AG09319 (cell line): ENCODE measurements at regions not wholly inside any gene's neighbourhood (a gene's known extent, or its start where the extent isn't known, plus 50 kb on each side); places are given as distances from the start of the nearest gene placed in this dataset.
"Not testable (repeated sequence)": the region's sequence is repeated elsewhere in the genome, so short reads cannot be mapped to it uniquely, and the experiment has no call there.

Source experiments
- DNase-seq: peaks from one replicate; pipeline ENCODE4 v3.0.0-alpha.2; 2010; ENCODE audit warnings: low read depth; ENCODE audit errors: extremely low read depth
- CTCF ChIP-seq: IDR thresholded peaks from 2 replicates; pipeline ENCODE4 v1.5.1; 2011; ENCODE audit warnings: low read depth, mild to moderate bottlenecking, inconsistent platforms, low read length, moderate library complexity

GRCh38 chr7:82672078-82672477 lies 228.5 kb upstream of the CACNA2D1 start:
- DNase-seq, result no peak
- no peak for TF ChIP-seq CTCF

GRCh38 chr7:82669141-82669540 lies 225.6 kb upstream of the CACNA2D1 start:
- DNase-seq, result no peak
- TF ChIP-seq CTCF, result no peak

GRCh38 chr7:82668676-82669075 lies 225.1 kb upstream of the CACNA2D1 start:
- no peak for TF ChIP-seq CTCF
- DNase-seq, result no peak

- DNase-seq, result no peak
- no peak for TF ChIP-seq CTCF
Measured at GRCh38 chr7:82665966-82666507, 222.5 kb upstream of the CACNA2D1 start.

- no peak for TF ChIP-seq CTCF
- DNase-seq, result no peak
Measured at GRCh38 chr7:82655965-82656364, 212.4 kb upstream of the CACNA2D1 start.

GRCh38 chr7:82650095-82650494 lies 206.5 kb upstream of the CACNA2D1 start:
- not testable (repeated sequence) for DNase-seq

GRCh38 chr7:82633592-82633991 lies 190.0 kb upstream of the CACNA2D1 start:
- no peak for TF ChIP-seq CTCF
- no peak for DNase-seq

- TF ChIP-seq CTCF, result no peak
- DNase-seq, result no peak
Measured at GRCh38 chr7:82631998-82632397, 188.4 kb upstream of the CACNA2D1 start.
